ENCODE measurements at regions not wholly inside any gene's neighbourhood (a gene's known extent, or its start where the extent isn't known, plus 50 kb on each side); places are given as distances from the start of the nearest gene placed in this dataset.

DNA sequence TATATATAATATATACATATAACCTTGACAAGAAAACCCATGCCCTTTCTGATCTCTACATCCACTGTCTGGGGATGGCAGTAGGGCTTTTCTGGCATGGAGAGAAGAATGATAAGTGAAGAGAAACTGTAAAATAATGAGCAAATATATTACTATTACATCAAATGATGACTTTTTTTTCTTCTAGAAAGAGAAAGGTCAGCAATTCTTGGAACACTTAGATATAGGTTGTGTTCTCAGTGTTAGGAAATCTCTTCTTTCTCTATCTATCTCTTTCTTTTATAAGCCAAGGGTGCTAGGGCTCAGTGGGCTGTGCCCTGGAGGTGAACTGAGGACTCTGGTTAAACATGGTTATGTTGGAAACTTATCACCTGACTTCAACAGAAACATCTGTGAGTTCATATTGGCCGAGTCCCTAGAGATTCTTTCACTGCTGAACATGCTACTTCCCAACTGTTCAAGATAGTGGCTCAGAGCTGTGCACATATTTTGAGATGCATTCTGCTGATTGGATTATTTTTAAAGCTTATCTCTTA, 265.1 kb downstream of the GBA3 start:
- TF ChIP-seq, protein P1, sequence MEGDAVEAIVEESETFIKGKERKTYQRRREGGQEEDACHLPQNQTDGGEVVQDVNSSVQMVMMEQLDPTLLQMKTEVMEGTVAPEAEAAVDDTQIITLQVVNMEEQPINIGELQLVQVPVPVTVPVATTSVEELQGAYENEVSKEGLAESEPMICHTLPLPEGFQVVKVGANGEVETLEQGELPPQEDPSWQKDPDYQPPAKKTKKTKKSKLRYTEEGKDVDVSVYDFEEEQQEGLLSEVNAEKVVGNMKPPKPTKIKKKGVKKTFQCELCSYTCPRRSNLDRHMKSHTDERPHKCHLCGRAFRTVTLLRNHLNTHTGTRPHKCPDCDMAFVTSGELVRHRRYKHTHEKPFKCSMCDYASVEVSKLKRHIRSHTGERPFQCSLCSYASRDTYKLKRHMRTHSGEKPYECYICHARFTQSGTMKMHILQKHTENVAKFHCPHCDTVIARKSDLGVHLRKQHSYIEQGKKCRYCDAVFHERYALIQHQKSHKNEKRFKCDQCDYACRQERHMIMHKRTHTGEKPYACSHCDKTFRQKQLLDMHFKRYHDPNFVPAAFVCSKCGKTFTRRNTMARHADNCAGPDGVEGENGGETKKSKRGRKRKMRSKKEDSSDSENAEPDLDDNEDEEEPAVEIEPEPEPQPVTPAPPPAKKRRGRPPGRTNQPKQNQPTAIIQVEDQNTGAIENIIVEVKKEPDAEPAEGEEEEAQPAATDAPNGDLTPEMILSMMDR (IDR thresholded peaks at IDR 0.05) = no peak
- TF ChIP-seq POLR2AphosphoS5 (IDR thresholded peaks at IDR 0.05) (no peak), POLR2A (IDR thresholded peaks at IDR 0.05) (no peak), EP300 (IDR thresholded peaks at IDR 0.05; ENCODE audit: low read depth) (no peak)

All from transverse colon (tissue), 4 donors.